AG09319 (cell line): ENCODE measurements at regions not wholly inside any gene's neighbourhood (a gene's known extent, or its start where the extent isn't known, plus 50 kb on each side); places are given as distances from the start of the nearest gene placed in this dataset.
A peak's percentile ranks its signal among the peaks of the same experiment; 100 is the strongest.

Experiments
- DNase-seq: peaks from one replicate; pipeline ENCODE4 v3.0.0-alpha.2; 2010; ENCODE audit warnings: low read depth; ENCODE audit errors: extremely low read depth
- CTCF ChIP-seq: IDR thresholded peaks from 2 replicates; pipeline ENCODE4 v1.5.1; 2011; ENCODE audit warnings: low read depth, mild to moderate bottlenecking, inconsistent platforms, low read length, moderate library complexity

- peak; percentile 38 for DNase-seq
- no peak for TF ChIP-seq CTCF
These were observed 53.1 kb upstream of the HGFAC start for GRCh38 chr4:3388471-3389232.

DNA sequence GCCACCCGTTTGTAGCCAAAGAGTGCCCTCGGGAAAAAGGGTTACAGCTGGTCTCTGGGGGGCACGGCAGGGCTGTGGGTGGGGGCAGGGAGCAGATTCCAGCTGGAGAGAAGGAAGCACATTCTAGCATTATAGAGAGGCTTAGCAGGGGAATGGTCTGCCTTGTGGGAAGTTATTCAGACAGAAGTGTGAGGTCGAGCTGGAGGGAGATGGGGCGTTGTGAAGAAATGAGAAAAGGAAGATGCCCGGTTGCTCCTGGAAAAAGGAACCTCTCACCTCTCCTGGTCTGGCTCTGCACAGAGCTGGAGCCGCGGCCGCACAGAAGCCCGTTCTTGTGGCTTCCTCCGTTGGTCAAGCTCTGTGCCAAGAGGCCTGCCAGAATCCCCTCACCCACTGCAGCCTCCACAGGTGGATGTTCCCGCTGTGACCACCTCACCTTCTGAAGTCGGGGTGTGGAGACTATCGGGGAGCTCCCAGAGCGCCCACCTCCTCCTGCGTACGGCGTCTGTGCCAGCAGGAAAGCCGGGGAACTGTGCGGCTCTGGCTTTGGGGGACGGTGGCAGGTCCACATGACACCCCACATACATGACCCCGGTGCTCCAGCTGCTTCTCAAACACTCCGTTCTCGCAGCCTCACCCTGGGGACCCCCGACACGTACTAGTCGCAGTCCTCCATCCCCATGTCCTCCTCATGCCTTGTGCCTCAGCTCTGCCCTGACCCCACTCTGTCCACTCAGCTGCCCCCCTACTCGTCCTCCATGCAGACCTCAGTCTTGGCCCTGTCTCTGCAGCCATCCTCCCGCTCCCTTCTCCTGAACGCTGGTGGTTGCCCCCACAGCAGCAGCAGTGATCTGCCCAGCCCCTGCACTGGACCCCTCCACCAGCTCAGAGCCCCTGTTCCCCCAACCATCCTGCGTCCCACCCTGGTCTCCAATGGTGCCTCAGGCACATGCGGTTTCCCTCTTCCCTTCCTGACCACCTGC, 52.2 kb upstream of the HGFAC start:
- no peak for DNase-seq
- TF ChIP-seq CTCF: no peak

DNA sequence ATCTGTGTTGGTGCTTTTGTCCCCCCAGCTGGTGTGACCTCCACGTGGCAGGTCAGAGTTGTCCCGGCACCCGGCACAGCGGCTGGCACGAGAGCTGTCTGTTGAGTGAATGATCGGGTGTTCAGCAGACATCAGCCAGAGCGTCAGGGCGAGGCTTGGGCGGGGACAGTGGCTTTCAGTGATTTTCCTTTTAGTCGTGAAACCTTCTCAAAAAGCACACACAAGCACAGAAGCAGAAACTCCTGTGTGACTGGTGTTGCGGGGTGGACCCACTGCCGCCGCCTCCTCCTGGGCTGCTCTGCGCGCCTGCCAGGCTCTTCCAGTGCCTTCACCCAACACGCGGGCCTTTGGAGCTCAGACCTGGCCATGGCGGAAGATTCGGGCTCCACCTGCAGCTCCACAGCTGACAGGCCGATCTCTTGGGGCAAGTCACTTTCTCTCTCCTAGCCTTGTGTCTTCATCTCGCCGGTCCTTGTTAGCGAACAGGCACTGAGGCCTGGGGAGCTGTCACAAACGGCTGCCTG, 51.4 kb upstream of the HGFAC start:
- no peak for TF ChIP-seq CTCF
- DNase-seq: no peak

DNA sequence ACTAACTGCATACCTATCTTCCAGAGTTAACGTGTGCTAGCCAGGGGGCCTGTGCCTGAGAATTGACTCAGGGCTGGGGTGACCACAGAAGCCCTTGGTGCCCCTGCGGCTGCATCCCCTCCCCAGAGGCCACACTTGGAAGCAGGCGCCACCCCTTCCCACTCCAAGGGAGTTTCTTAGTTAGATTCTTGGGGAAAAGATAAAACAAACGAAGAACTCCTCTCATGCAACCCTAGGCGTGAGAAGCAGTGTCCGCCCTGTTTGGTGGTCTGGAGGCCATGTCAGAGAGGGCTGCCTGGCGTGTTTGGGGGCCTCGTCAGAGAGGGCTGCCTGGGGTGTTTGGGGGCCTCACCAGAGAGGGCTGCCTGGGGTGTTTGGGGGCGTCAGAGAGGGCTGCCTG, 50.3 kb upstream of the HGFAC start:
- no peak for TF ChIP-seq CTCF
- no peak for DNase-seq
